Esophagus muscularis mucosa (tissue), 4 donors: ENCODE measurements at regions not wholly inside any gene's neighbourhood (a gene's known extent, or its start where the extent isn't known, plus 50 kb on each side); places are given as distances from the start of the nearest gene placed in this dataset.

Experiments used
- CTCF ChIP-seq, 3 experiments: fragments of 200-600 bp in 2 of 3; fragments of 450-650 bp in 1 of 3; sonication (generic) in 2 of 3; IDR thresholded peaks; one replicate each; pipeline ENCODE4 v1.5.1; 2017 to 2019; ENCODE audit warnings: antibody characterized with exemption in 3 of 3, mild to moderate bottlenecking in 2 of 3, moderate library complexity in 1 of 3
- EP300 ChIP-seq: sonication (generic); formaldehyde crosslinking; IDR thresholded peaks from one replicate; pipeline ENCODE4 v1.6.1; 2017; ENCODE audit warnings: antibody characterized with exemption
- POLR2A ChIP-seq: fragments of 450-650 bp; IDR thresholded peaks from one replicate; pipeline ENCODE4 v1.6.1; 2017; ENCODE audit warnings: antibody characterized with exemption, moderate library complexity, mild to moderate bottlenecking, low read depth
- POLR2AphosphoS5 ChIP-seq, 2 donors: sonication (generic); formaldehyde crosslinking; IDR thresholded peaks; one replicate each; pipeline ENCODE4 v1.6.1; 2017; ENCODE audit warnings: antibody characterized with exemption in 2 of 2

GRCh38 chr4:17090063-17090462 is 191.6 kb upstream of the LDB2 start:
- TF ChIP-seq POLR2AphosphoS5 (IDR thresholded peaks at IDR 0.05) (no peak), CTCF (IDR thresholded peaks at IDR 0.05) (no peak), EP300 (no peak), POLR2A (no peak)
